Left hindlimb (tissue), 1 donor: ENCODE measurements at regions not wholly inside any gene's neighbourhood (a gene's known extent, or its start where the extent isn't known, plus 50 kb on each side); places are given as distances from the start of the nearest gene placed in this dataset.

Source experiments
- DNase-seq: peaks from one replicate; pipeline ENCODE4 v3.0.0-alpha.2; 2018

DNA sequence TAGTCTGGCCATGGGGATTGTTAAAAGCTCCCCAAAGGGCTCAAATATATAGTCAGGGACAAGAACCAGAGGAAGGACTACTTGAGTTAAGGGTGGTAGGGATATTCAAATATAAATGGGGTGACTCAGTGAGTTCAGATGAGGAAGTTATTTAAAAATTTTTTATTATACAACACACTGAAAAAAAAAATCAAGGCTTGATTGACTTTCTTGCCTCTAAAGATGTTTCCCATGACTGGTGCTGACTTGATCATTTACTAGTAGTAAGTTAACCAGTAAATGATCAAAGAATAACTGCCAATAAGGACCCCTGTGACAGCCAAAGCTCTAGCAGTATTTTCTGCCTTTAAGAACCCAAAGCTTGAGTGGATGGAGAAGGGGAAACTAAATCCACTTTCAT lies 357.6 kb upstream of the NR5A2 start:
- no peak for DNase-seq

DNA sequence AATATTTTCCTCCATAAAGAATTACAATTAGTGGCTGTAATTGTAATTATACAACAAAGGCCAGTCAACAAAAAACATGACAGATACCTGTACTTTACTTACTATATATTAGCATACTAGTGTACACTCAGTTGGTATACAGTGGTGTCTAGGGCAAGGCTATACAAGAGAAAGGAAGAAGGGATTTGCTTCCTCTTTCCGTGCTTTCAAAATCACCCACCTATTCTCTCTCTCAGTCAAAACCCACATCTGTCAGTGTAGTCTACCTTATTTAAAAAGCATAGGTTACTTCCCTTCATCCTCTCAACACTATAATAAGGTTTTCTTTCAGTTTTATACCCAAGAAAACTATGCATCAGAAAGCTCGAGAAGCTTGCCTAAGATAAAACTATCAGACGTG lies 355.8 kb upstream of the NR5A2 start:
- DNase-seq: no peak

DNA sequence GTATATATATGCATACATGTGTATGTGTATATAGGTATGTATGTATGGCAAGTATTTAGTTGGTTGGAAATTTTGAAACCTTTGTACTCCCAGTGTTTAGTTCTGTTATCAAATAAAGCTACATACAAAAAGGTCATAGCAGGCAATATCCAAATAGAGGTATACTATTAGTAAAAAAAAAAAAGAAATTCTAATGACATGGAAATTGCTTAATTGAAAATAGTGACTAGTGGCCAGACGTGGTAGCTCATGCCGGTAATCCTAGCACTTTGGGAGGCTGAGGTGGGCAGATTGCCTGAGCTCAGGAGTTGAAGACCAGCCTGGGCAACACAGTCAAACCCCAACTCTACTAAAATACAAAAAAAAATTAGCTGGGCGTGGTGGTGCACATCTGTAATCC lies 351.6 kb upstream of the NR5A2 start:
- no peak for DNase-seq

DNA sequence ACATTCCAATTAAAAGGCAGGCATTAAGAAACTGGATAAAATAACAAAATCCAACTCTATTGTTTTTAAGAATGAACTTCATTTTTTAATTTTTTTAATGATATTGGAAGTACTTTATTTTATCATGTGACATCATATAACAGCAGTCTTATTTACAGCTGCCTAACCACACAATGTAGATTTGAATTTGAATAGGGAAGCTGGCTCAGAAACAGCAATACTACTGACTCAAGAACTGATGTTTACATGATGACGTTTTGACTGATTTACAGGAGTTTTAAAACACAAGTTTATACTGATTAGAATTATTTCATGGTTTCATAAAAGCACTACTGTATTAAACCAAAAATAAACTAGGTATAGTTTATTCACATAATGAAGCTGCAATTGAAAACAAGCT lies 348.7 kb upstream of the NR5A2 start:
- no peak for DNase-seq

DNA sequence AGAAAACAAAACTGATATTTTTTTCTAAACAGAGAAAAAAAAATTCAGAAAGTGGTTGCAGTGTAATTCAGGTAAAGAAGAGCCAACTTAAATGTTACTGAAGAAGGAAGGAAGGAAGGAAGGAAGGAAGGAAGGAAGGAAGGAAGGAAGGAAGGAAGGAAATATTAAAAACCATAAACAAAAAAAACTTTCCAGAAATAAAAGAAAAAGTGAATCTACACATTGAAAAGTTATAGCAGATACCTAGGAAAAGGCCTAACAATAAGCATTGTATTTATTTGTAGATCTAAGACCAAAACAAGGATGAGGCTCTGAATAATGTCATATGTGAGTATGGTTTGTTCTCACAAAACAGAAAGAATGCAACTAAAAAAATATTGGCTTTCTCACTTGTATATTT lies 345.4 kb upstream of the NR5A2 start:
- DNase-seq: no peak

DNA sequence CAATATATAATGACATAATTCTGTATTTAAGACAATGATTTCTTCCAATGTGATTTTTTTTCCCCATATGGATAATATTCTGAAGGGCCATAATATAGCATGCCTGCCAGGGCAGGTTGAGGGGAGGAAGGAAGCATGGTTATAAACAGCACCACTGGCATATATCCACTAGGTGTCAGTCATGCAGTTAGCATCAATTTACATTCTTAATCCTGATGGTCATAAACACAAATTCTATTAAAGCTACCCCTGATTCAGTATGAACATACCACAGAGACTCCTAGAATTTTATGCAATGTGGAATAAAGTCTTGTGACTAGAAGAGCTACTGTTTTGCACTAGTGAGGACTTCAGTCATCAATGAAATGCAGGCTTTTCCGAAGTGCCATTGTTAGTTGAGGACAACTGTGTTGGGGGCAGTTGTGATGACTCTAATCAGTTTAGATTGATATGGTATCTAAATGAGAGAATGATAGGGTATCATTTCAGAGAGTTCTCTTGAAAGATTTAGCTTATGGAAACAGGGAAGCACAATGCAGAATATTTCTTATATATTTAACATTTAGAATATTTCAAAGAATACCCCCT lies 342.7 kb upstream of the NR5A2 start:
- no peak for DNase-seq

DNA sequence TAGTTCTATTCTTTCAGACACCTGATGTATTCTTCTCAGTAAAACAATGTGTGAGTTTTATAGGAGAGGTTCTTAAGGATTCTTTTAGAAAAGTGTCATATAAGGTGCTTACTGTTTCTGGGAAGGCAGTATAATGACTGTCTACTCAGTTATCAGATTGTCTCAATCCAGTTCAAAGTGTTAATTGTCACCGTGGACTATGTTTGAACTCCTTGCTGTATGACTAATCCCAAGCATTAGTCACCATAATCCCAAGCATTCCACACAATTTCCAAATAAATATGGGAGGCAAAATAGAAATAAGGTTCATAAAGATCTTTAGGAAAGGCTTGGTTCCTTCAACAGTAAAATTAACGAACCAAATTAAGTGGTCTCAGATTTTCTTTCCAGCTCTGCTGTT lies 342.1 kb upstream of the NR5A2 start:
- no peak for DNase-seq

DNA sequence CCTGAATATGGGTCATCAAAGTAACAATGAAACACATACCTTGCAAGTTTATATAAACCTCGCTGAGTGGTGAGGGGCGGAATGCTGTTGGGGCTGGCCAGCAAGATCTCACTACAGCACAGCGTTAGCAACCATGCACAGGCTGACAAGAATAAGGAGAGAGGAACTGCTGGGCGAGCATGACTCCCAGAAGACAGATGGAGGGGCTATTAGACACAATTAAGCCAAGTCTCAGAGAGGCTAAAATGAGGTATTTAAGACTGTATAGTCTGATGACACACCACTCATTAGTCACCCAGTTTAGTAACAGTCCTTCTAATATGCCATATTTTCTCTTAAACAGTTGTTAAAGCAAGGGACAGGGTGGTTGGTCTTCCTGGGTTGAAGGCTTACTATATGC lies 340.2 kb upstream of the NR5A2 start:
- no peak for DNase-seq

DNA sequence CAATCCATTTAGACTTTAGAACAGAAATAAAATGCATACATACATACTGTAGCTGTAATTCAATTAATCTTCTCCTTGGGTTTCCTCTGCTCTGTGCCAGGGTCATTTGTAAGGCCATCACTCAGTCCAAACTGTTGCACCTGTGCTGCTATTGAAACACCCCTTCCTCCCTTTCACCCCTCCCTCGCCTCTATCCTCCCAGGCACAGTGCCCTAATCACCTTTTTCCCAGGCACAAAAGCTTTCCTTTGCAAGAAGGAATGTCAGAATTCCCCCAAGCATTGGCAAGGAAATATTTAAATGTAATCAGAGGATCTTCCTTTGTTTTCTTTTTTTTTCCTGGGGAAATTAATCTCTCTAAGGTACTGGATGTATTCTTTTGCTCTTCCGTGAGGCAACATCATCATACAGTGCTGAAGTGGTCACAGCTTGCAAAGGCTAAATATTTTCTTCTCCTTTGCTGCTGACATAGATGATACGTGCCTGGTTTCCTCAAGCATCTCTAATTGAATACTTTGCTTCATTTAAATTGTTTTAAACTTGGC lies 339.3 kb upstream of the NR5A2 start:
- no peak for DNase-seq

DNA sequence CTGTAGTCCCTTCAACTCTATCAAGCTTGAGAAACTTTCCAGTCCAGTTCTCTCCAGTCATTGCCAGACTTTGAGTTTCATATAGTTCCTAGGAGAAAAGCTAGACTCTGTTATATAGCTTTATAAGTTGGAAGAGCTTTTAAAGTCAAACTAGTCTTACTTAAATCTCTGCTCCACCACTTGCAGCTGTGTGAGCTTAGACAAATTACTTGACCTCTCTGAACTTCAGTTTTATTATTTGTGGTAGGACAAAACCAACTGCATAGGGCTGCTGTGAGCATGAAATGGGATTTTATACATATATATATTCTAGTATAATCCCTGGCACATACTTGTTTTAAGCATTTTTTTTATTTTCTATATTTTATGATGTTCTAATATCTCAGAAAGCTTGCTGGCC lies 338.7 kb upstream of the NR5A2 start:
- no peak for DNase-seq

DNA sequence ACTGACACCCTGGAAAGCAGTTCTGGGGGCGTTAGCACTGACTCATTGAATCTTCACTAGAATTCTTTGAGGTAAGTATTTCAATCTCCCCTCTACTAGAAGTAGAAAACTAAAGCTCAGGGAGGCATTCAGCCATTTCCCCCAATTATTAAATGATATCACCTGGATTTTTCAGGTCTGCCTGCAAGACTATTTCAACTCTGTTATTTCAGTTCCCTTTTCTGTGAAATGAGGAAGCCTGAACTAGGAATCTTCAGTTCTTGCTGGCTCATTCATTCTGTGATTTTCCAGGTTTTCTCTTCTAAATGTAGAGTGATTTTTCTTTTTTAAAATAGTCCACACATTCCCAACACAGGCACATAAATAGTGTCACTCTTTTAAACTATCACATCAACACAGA lies 337.0 kb upstream of the NR5A2 start:
- no peak for DNase-seq

DNA sequence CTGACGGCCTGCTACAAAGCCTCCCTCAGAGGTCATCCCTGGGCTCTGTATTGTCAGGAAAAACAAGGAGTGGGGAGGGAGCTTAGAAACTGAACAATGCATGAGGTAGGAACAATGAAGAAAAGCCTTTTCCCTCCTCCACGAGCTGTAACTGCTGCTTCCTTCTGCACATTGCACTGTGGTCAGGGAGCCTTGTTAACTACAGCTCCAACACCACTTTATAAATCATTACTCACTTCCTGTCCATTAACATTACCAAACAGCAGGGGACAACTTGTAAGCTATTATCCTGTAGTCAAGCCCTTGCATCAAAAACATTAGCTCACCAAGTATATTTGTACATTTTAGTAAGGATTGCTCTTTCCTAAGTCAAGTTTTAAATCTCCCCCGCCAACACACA lies 336.0 kb upstream of the NR5A2 start:
- DNase-seq: no peak

DNA sequence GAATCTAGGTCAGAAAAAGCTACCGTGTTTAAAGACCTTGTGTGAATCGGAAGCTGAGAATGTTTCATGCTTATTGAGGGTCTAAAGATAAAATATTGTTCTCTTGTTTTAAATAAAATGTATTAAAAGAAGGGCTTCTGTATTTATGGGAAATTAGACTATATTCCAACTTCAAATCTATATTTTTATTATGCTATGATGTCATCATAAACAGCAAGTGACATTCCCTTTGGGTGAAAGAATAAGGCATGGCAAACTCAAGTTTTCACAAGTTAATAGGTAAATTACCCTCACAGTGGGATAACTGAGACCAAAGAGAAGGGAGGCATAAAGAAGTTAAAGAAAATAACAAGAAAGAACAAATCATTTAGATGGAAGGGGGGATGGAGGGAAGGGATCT lies 333.8 kb upstream of the NR5A2 start:
- DNase-seq: no peak

DNA sequence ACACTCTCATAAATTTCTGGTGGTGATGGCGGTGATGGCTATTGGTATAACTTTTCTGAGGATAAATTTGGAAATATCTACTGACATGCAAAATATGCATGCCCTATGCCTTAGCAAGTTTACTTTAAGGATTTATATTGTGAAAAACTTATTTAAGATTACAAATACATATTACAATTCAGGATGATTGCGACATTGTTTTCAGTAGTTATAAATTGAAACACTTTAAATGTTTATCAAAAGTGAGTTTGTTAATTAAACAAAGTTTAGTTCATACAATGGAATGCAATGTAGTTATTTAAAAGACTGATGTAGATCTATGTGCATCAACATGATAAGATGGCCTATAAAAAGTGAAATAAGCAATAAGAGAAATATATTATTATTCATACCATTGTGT lies 331.3 kb upstream of the NR5A2 start:
- DNase-seq: no peak

DNA sequence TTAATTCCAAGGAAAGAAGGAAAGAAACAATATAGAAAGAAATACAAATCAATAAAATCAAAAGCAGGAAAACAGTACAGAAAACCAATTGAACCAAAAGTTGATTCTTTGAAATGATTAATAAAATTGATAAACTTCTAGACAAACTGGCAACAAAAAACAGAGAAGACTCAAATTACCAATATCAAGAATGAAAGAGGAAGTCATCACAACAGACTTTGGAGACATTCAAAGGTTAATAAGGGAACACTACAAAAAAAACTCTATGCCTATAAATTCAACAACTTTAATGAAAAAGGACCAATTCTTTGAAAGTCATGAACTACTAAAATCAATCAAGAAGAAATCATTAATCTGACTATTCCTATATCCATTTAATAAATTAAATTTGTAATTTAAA lies 329.3 kb upstream of the NR5A2 start:
- DNase-seq: no peak

DNA sequence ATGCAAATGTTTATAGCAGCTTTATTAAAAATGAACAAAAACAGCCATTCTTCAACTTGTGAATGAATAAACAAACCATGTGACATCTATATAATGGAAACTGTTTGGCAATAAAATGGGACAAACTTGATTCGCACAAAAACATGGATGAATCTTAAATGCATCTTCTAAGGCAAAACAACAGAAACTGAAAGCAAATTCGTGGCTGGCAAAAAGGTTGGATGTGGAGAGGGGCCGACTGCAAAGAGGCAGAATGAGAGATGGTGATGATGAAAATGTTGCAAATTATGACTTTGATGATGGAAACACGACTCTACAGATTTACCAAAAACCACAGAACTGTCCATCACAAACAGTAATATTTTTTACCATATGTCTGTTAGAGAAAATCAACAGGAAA lies 327.0 kb upstream of the NR5A2 start:
- no peak for DNase-seq

DNA sequence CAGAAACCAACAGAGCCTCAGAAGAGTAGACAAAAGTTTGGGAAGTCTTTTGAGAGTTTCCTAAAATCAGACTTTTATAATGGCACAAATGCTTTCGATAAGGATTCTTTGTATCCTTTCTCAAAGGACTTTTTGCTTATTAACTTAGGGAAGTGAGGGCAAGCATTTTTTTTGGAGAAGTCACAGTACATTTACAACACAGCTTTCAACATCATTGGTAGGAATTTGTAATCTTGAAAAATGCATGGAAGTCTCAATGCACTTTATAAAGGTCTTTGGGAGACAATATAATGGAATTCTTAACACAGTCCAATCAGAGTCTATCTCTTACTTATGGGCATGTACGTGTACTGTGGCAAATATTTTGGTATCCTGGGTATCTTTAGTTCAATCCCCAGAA lies 325.8 kb upstream of the NR5A2 start:
- no peak for DNase-seq

DNA sequence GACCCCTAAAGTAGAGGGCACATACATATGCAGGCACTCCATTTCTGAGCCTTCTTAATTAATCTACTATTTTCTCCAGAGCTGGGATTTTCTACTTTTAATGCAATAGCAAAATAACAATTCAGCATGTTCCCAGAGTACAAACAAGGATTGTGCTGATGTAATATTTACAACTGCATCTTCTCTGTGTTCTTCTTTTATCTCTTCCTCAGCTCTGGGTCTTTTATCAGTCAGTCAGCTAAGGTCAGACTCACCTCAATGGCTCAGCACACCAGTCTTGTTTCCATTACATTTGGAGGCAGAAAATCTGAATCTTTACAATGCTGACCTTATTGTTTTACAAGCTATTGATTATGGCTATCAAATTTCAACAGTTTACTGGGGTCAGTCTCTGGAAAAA lies 323.3 kb upstream of the NR5A2 start:
- DNase-seq: no peak

DNA sequence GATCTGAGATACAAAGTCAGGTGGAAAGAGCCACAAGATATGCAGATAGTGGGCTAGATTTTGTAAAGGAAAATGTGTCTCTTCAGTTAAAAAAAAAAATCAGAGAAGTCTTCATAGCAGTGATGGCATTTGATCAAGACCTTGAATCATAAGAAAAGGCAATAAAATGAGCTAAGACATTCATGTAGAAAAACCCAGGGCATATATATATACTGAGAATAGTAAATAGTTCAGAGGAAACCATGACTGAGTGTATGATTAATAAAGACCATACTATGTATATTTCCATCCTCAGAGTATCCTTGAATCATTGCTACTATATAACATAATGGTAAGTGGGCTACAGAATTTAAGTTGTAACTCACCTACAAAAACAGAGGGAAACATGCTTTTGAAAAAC lies 321.7 kb upstream of the NR5A2 start:
- DNase-seq: no peak

DNA sequence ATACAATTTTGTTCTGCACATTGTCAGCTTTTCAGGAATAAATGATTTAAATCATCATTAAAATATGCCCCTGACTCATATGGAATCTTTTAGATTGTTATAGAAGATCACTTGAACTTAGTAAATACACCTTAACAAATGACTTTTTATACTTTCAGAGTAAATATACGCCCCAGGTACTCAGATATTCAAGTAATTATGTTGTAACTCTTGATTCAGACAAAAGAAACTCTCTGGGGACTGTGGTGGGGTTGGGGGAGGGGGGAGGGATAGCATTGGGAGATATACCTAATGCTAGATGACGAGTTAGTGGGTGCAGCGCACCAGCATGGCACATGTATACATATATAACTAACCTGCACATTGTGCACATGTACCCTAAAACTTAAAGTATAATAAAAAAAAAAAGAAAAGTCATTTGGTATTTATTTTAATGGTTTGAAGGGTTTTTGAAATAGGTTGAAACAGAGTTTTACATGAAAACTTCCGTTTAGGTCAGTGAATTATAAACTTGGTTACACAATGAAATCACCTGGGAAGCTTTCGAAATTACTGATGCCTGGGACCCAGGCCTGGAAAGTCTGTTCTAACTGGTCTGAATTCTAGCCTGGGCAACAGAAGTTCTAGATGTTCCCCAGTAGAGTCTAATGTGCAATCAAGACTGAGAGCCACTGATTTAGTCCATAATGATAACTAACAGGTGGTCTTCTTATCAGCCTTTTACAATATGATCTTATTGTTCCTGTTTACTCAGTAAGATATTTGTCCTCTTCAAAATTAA lies 320.5 kb upstream of the NR5A2 start:
- no peak for DNase-seq

DNA sequence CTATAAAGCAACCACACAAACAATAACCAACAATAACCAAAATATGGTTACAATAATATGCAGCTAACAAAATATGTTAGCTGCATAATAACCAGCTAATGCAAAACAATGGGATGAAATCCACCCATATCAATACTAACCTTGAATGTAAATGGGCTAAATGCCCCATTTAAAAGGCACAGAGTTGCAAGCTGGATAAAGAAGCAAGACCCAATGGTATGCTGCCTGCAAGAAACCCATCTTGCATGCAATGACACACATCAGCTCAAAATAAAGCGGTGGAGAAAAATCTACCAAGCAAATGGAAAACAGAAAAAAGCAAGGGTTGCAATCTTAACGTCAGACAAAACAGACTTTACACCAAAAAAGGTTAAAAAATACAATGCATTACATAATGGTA lies 316.5 kb upstream of the NR5A2 start:
- DNase-seq: no peak

DNA sequence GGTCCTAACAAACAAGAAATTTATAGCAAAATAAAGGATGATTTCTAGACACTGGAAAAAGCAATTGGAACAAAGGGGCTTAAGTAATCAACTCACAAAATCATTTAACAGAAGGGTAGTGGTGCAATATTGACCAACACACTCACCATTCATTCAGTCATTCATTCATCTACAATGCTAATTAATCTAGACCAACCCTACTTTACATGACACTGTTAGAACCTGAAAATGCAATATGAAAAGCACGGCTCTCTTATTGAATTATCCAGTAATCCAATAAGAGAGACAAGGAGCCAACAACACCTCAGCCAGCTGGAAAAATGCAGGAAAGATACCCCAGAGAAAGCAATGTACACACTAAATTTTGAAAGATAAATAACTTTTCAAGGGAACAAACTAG lies 310.8 kb upstream of the NR5A2 start:
- DNase-seq: no peak

DNA sequence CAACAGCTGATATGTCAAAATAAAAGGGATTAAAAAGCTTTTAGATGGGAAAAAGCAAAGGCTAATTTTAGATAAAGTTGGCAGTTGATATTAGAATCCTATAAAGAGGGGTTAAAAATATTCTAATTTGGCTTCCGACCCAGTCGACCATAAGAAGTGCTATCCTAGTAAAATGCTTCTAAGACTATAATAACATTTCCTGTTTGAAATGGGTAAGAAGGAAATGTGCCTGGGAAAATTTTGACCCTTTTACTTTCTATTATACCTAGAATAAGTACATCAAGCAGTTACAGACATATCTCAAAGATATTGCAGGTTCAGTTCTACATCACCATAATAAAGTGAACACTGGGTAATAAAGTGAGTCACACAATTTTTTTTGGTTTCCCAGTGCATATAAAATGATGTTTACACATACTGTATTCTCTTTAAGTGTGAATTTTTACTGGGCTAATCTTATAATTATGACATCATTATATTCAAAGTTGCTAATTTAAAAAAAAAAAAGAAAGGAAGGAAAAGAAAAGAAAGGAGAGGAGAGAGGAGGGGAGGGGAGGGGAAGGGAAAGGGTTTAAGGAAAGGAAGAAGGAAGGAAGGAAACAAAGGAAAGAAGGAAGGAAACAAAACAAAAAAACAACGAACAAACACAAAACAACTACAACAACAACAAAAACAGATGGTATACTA lies 308.2 kb upstream of the NR5A2 start:
- no peak for DNase-seq

DNA sequence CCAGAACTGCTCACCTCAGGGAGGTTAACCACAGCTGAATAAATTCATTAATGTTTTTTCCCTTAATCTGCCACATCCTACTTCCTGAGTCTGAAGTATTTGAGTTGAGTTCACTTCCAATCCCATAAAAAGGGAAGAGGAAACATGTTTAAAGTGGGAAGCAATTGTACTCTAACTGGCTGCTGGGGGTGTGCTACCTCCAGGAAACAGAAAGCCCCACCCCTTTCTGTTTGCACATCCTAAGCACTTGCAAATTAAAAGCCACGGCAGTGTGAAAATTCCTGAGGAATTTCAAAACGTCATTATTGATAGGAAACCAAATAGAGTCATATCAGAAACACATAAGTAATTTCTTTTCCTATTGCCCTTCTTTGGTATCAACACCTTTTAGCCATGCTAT lies 307.0 kb upstream of the NR5A2 start:
- DNase-seq: no peak
